Smooth muscle cell (in vitro differentiated cells): ENCODE measurements at regions not wholly inside any gene's neighbourhood (a gene's known extent, or its start where the extent isn't known, plus 50 kb on each side); places are given as distances from the start of the nearest gene placed in this dataset.

Experiments used
- DNase-seq: peaks from one replicate; lab custom pipeline; 2025; ENCODE audit not compliant: unreplicated experiment; lab: John Stamatoyannopoulos, UW
- H2AFZ ChIP-seq: fragments of 200-600 bp; sonication (generic); 2 replicates; pipeline ENCODE4 v1.6.0; 2016; ENCODE audit warnings: antibody characterized with exemption, low read depth, mild to moderate bottlenecking
- H3F3A ChIP-seq: fragments of 200-600 bp; sonication (generic); 2 replicates; pipeline ENCODE4 v1.6.0; 2017; ENCODE audit warnings: antibody characterized with exemption, low read depth
- H3K27ac ChIP-seq: fragments of 200-600 bp; sonication (generic); 2 replicates; pipeline ENCODE4 v1.5.1; 2016; ENCODE audit warnings: low read depth, mild to moderate bottlenecking
- H3K27me3 ChIP-seq: fragments of 200-600 bp; sonication (generic); 2 replicates; pipeline ENCODE4 v1.6.1; 2016; ENCODE audit warnings: low read depth, mild to moderate bottlenecking
- H3K36me3 ChIP-seq: fragments of 200-600 bp; sonication (generic); 2 replicates; pipeline ENCODE4 v1.5.1; 2016; ENCODE audit warnings: low read depth
- H3K4me1 ChIP-seq: fragments of 200-600 bp; sonication (generic); 2 replicates; pipeline ENCODE4 v1.5.1; 2016; ENCODE audit warnings: low read depth
- H3K4me2 ChIP-seq: fragments of 200-600 bp; sonication (generic); 2 replicates; pipeline ENCODE4 v1.6.0; 2016; ENCODE audit warnings: mild to moderate bottlenecking
- H3K4me3 ChIP-seq: fragments of 200-600 bp; sonication (generic); 2 replicates; pipeline ENCODE4 v1.5.1; 2016; ENCODE audit warnings: mild to moderate bottlenecking
- H3K79me2 ChIP-seq: fragments of 200-600 bp; sonication (generic); 2 replicates; pipeline ENCODE4 v1.6.0; 2016; ENCODE audit warnings: low read depth, mild to moderate bottlenecking
- H3K9ac ChIP-seq: fragments of 200-600 bp; sonication (generic); 2 replicates; pipeline ENCODE4 v1.6.0; 2016; ENCODE audit warnings: low read depth
- H3K9me3 ChIP-seq: fragments of 200-600 bp; sonication (generic); replicated peaks from 2 replicates; pipeline ENCODE4 v1.5.1; 2016; ENCODE audit warnings: low read depth
- H4K20me1 ChIP-seq: fragments of 200-600 bp; sonication (generic); 2 replicates; pipeline ENCODE4 v1.6.0; 2016; ENCODE audit warnings: low read depth
- CTCF ChIP-seq: fragments of 200-600 bp; sonication (generic); IDR thresholded peaks from 2 replicates; pipeline ENCODE4 v1.5.1; 2017; ENCODE audit warnings: borderline replicate concordance, mild to moderate bottlenecking, antibody characterized with exemption; ENCODE audit not compliant: insufficient read depth, poor library complexity, severe bottlenecking
- WGBS: methylation state at CpG from one replicate; pipeline ENCODE4 v1.1.7; 2016; ENCODE audit warnings: low lambda C conversion rate; 5-methylcytosine and 5-hydroxymethylcytosine counted together

GRCh38 chr3:118705487-118706219, 329.0 kb downstream of the IGSF11 start:
- Histone ChIP-seq H4K20me1 (no peaks in the 10 kb centered on the region), H2AFZ (no peak overlapping the region), H3K4me1 (no peaks in the 10 kb centered on the region), H3K4me2 (no peak overlapping the region), H3K79me2 (no peaks in the 10 kb centered on the region), H3K4me3 (no peak overlapping the region), H3F3A (no peaks in the 10 kb centered on the region), H3K9ac (no peak overlapping the region), H3K27me3 (peaks cover 5% of the 10 kb centered on the region), H3K9me3 (no peaks in the 10 kb centered on the region), H3K27ac (no peak overlapping the region), H3K36me3 (no peaks in the 10 kb centered on the region)
- WGBS: 72% methylated on average over 12 of the region's 12 CpGs
- TF ChIP-seq CTCF: no peak
- DNase-seq: no peak

GRCh38 chr3:118707991-118708390, 326.7 kb downstream of the IGSF11 start:
- Histone ChIP-seq H3K9me3 (no peaks in the 10 kb centered on the region), H3K79me2 (no peaks in the 10 kb centered on the region)

GRCh38 chr3:118710532-118710931, 324.1 kb downstream of the IGSF11 start:
- WGBS: 92% methylated on average over 2 of the region's 2 CpGs
- no peak for DNase-seq
- Histone ChIP-seq H3K27me3 (peaks cover 5% of the 10 kb centered on the region), H3K36me3 (no peaks in the 10 kb centered on the region), H3K9me3 (no peaks in the 10 kb centered on the region), H3F3A (no peaks in the 10 kb centered on the region), H3K27ac (no peak overlapping the region), H2AFZ (no peak overlapping the region), H3K4me2 (no peak overlapping the region), H3K79me2 (no peaks in the 10 kb centered on the region), H4K20me1 (no peaks in the 10 kb centered on the region), H3K4me3 (no peak overlapping the region), H3K9ac (no peak overlapping the region), H3K4me1 (no peaks in the 10 kb centered on the region)
- no peak for TF ChIP-seq CTCF

More at GRCh38 chr3:118707991-118708390, 326.7 kb downstream of the IGSF11 start:
- Histone ChIP-seq H3K4me2 (no peak overlapping the region), H3K9ac (no peak overlapping the region), H3K36me3 (no peaks in the 10 kb centered on the region), H3F3A (no peaks in the 10 kb centered on the region), H3K27ac (no peak overlapping the region), H3K4me3 (no peak overlapping the region), H4K20me1 (no peaks in the 10 kb centered on the region), H3K4me1 (no peaks in the 10 kb centered on the region), H3K27me3 (peaks cover 5% of the 10 kb centered on the region), H2AFZ (no peak overlapping the region)
- DNase-seq: no peak
- TF ChIP-seq CTCF: no peak
